ENCODE measurements at regions not wholly inside any gene's neighbourhood (a gene's known extent, or its start where the extent isn't known, plus 50 kb on each side); places are given as distances from the start of the nearest gene placed in this dataset.
"Not testable (repeated sequence)": the region's sequence is repeated elsewhere in the genome, so short reads cannot be mapped to it uniquely, and the experiment has no call there.

DNA sequence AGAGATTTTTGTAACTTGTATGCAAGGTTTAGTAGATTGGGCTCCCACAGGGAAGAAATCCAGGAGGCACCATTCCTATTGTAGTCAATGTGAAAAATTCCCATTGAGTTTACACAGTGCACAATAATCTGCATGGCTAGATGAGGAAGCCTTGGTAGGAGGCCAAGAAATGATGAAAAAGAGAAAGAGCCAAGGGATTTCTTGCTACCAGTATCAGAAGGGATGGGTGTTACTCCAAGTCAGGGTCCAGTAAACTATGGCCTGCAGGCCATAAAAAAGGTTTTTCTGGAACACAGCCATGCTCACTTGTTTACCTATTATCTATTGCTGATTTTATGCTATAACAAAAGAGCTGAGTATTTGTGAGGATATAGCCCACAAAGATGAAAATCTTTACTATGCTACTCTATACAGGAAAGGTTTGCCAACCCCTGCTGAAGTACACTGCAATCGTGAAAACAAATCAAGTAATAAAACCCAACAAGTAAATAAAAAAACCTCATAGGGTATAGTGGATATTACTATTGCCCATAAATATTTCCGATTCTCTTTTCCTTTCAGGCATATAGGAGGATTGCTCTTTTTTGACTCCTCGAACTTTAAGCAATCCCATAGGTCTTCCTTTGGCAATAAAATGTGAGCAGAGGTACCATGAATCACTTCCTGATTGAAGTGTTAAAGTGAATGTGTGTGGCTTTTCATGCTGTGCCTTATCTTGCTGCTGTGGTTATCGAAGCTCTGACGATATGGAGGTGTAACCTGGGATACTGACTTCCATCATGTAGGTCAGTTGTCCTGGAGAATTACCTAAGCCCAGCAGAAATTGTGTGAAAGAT, 256.3 kb upstream of the MAGI2 start:
- DNase-seq: no peak

DNA sequence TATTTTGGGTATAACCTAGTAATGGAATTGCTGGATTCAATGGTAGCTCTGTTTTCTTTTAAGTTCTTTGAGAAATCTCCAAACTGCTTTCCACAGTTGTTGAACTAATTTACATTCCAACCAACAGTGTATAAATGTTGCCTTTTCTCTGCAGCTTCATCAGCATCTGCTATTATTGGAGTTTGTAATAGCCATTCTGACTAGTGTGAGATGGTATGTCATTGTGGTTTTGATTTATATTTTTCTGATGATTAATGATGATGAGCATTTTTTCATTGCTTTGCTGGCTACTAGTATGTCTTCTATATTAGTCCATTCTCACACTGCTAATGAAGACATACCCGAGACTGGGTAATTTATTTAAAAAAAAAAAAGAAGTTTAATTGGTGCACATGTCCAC, 248.6 kb upstream of the MAGI2 start:
- no peak for DNase-seq

GRCh38 chr7:79692015-79692414, 238.5 kb upstream of the MAGI2 start:
- no peak for DNase-seq

GRCh38 chr7:79691074-79691473, 237.6 kb upstream of the MAGI2 start:
- no peak for DNase-seq

DNA sequence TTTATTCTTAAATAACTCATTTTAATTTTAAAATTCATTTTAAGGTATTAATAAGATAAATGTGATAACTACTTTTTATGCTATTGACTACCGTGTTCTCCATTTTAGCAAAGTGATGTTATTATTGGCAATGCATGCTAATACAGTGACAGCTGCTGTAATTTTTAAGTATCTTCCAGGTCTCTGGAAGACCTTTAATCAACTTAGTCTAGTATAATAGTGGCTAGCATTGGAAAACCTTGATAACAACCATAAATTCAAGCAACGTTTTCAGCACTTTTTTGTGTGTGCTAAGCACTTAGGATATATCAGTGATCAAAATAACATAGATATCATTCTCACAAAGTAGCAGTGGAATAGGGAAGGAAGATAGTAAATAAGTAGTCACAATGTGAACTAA, 230.9 kb upstream of the MAGI2 start:
- DNase-seq: no peak

- no peak for DNase-seq
Measured at GRCh38 chr7:79683916-79684315, 230.4 kb upstream of the MAGI2 start.

DNA sequence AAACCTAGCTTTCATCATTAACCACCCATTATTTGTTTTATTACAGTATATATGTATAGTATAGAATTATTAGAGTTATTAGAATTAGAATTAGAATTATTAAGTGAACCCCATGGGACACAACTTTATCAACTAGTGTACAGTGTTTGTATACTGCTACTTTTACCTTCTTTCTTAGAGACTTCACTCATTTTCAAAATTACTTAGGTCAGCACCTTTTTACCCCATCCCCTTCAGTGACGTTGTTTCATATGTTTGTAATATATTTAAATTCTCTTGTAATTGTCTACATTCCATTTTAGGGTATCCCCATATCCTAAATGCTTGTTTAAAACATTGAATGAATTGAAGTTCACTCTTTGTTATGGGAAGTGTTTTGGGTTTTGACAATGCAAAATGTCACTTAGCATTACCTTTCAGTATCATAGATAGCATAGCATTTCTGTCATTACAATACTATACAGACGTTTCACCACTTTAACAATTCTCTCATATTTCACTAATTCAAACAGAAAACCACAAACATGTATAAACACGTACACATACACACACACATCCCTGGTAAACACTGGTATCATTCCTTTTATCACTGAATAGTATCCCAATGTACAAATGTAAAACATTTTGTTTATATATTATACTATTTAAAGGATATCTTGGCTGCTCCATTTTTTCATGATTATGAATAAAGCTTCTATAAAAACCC, 229.9 kb upstream of the MAGI2 start:
- no peak for DNase-seq

DNA sequence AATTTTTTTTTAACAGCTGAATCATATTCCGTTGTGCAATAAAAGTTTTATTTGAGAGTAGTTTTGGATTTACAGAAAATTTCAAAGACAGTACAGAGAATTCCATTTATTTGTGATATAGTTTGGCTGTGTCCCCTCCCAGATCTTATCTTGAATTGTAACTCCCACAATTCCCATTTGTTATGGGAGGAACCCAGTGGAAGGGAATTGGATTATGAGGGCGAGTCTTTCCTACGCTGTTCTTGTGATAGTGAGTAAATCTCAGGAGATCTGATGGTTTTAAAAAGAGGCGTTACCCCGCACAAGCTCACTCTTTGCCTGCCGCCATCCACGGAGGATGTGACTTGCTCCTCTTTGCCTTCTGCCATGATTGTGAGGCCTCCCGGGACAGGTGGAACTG, 228.0 kb upstream of the MAGI2 start:
- DNase-seq: no peak

DNA sequence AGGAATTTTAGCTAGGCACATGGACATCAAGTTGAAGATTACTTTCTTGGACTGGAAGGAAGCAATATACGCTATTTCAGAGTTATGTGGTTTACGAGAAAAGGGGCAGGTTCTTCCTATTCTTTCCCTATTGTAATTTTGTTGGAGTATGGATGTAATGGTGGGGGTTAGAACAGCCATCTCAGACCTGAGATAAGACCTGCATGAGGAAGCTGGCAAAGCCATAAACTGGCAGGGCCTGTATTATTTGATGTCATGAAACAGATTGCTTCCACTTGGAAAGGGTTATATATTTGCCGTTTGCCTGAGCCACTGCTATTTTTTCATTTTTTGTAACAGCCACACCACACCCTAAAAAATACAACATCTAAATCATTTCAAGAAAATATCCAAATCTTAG, 220.5 kb upstream of the MAGI2 start:
- no peak for DNase-seq

GRCh38 chr7:79673421-79673820, 220.0 kb upstream of the MAGI2 start:
- DNase-seq: no peak

DNA sequence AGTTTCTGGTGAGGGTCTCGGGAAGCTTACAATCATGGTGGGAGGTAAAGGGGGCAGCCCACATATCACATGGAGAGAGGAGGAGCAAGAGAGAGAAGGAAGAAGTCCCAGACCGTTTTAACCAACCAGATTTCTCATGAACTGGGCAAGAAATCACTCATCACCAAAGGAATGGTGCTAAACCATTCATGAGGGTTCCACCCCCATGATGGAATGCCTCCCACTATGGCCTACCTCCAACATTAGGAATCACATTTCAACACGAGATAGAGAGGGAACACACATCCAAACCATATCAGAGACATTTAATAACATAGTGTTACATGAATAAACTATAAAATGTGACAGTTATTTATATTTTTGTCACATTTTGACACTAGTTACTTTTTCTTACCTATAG, 214.8 kb upstream of the MAGI2 start:
- no peak for DNase-seq

DNA sequence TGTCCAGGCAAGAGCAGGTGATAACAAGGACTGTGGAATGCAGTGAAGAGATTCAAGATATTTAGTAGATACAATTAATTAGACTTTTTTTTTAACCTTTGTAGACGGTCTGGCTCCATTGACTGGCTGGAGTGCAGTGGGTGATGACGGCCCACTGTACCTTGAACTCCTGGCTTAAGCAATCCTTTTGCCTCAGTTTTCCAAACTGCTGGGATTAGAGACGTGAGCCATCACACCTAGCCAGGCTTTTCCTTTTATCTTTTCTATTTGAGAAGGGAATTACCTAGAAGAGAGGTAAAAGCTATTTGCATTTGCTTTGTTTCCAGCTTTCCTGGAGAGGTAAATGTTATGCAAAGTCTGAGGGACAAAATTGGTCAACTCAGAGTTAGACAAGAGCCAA, 213.0 kb upstream of the MAGI2 start:
- no peak for DNase-seq

- no peak for DNase-seq
Measured at GRCh38 chr7:79664884-79665676, 211.6 kb upstream of the MAGI2 start.

DNA sequence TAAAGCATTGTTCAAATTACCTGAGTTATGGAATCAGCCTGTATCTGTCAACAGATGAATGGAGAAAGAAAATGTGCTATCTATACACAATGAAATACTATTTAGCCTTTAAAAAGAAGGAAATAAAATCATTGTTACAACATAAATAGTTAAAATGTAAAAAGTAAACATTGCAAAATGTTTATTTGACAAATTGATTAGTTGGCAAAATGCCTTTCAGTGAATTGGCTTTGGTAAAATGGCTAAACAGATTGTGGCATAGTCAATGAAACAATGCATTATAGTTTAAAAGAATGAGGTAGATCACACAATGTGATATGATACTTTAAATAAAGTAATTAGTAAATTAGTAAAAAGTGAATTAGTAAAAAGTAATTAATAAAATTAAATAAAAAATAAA, 204.8 kb upstream of the MAGI2 start:
- no peak for DNase-seq

DNA sequence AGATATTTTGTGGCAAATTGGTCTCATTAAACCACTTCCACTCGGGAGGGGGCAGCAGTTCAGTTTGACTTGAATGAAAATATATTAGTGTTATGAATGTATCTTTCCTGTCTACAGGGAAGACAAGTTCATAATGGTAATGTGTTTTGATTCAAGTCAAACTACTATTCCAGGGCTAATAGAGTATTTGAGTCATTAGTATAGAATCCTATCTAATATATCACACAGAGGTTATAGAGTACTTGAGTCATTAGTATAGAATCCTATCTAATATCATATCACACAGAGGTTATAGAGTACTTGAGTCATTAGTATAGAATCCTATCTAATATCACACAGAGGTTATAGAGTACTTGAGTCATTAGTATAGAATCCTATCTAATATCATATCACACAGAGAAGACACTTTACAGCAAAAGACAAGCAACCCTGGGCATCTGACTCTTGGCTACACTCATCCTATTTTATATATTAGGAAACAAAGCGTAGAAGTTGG, 199.7 kb upstream of the MAGI2 start:
- no peak for DNase-seq

- no peak for DNase-seq
Measured at GRCh38 chr7:79652619-79653018, 199.2 kb upstream of the MAGI2 start.

DNA sequence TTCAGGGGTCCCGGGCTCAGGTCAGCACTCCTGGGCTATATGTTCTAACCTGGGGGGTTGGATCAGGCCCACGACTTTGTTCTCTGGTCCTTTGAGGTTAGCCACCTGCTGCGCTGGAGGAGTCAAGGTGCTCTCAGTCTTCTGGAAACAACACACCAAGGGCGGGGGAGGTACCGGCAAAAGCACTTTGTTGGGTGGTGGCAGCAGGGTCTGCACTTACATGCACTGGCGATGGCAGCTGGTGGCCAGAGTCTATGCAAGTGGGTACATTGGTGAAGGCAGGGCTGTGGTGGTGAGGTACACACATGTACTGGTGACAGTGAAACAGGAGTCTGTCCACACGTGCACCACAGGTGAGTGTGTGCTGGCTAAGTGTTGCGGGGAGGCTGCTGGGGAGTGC, 194.2 kb upstream of the MAGI2 start:
- DNase-seq: no peak

DNA sequence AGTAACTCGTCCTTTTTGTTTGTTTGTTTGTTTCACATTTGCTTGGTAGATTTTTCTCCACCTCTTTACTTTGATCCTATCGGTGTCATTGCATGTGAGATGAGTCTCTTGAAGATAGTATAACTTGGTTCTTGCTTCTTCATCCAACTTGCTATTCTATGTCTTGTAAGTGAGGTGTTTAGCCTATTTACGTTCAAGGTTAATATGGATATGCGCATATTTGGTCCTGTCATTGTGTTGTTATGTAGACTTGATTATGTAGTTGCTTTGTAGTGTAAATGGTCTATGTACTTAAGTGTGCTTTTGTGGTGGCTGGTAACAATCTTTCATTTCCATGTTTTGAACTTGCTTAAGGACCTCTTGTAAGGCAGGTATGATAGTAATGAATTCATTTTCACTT, 192.8 kb upstream of the MAGI2 start:
- DNase-seq: no peak

GRCh38 chr7:79636849-79637248, 183.4 kb upstream of the MAGI2 start:
- DNase-seq: no peak

DNA sequence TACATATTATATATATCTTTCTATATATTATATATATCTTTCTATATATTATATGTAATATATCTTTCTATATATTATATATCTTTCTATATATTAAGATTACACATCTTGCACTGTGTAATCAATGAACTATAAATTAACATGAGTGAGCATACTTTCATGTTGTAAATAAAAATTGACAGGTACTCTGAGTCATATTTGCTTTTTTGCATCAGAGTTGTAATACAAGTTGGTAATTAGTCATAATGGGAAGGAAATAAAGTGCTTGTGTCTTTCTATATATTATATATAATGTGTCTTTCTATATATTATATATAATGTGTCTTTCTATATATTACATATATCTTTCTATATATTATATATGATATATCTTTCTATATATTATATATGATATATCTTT, 172.5 kb upstream of the MAGI2 start:
- DNase-seq: not testable (repeated sequence)

DNA sequence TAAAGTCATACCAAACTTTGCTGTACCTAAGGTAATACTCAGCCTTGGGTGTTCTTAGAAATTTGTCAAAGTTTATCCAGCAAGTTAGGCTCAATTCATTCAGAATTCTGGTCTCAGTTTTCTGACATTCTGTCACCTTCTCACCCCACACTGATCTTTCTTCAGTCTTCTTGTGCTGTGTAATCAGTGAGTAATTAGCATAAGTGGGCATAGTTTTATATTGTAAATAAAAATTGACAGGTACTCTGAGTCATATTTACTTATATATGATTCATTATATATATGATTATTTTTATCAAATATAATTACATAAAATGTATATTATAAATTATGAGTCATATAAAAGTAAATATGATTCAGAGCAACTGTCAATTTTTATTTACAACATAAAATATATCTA, 170.9 kb upstream of the MAGI2 start:
- DNase-seq: no peak

GRCh38 chr7:79622781-79623180, 169.3 kb upstream of the MAGI2 start:
- no peak for DNase-seq

DNA sequence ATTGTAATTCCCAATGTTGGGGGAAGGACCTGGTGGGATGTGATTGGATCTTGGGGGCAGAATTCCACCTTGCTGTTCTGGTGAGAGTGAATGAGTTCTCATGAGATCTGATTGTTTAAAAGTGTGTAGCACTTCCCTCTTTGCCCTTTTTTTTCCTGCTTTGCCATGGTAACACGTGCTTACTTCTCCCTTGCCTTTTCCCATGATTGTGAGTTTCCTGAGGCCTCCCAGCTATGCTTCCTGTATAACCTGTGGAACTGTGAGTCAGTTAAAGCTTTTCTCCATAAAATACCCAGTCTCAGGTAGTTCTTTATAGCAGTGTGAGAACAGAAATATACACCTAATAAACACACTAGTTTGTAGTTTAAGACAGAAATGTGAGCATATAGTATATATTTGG, 166.8 kb upstream of the MAGI2 start:
- no peak for DNase-seq

- no peak for DNase-seq
Measured at GRCh38 chr7:79619216-79619615, 165.7 kb upstream of the MAGI2 start.
